HG02885 (cell line): ENCODE measurements at regions not wholly inside any gene's neighbourhood (a gene's known extent, or its start where the extent isn't known, plus 50 kb on each side); places are given as distances from the start of the nearest gene placed in this dataset.
A peak's percentile ranks its signal among the peaks of the same experiment; 100 is the strongest.

Experiments
- ATAC-seq: cut with Tn5 transposase; IDR thresholded peaks from one replicate; pipeline ENCODE4 v1.9.1; 2021; ENCODE audit warnings: mild to moderate bottlenecking; ENCODE audit not compliant: unreplicated experiment, poor library complexity

GRCh38 chr10:75347186-75347585 is 54.4 kb downstream of the ZNF503 start:
- ATAC-seq: no peak

- ATAC-seq: no peak
Observed at GRCh38 chr10:75345738-75346137, 55.8 kb downstream of the ZNF503 start.

- ATAC-seq: no peak
Observed at GRCh38 chr10:75344170-75344569, 57.4 kb downstream of the ZNF503 start.

GRCh38 chr10:75342397-75342796 is 59.2 kb downstream of the ZNF503 start:
- ATAC-seq: no peak

GRCh38 chr10:75335983-75336382 is 65.6 kb downstream of the ZNF503 start:
- ATAC-seq: peak; percentile 96

- ATAC-seq: no peak
Observed at GRCh38 chr10:75335191-75335590, 66.4 kb downstream of the ZNF503 start.

- no peak for ATAC-seq
Observed at GRCh38 chr10:75334720-75335119, 66.8 kb downstream of the ZNF503 start.

- ATAC-seq: no peak
Observed at GRCh38 chr10:75332081-75332480, 69.5 kb downstream of the ZNF503 start.

GRCh38 chr10:75331081-75331480 is 70.5 kb downstream of the ZNF503 start:
- no peak for ATAC-seq

- no peak for ATAC-seq
Observed at GRCh38 chr10:75329190-75329745, 72.3 kb downstream of the ZNF503 start.

- ATAC-seq: no peak
Observed at GRCh38 chr10:75326306-75326705, 75.3 kb downstream of the ZNF503 start.

GRCh38 chr10:75319274-75319673 is 82.3 kb downstream of the ZNF503 start:
- ATAC-seq: no peak

GRCh38 chr10:75314570-75314969 is 78.8 kb upstream of the COMTD1 start:
- no peak for ATAC-seq

- no peak for ATAC-seq
Observed at GRCh38 chr10:75312440-75312839, 76.7 kb upstream of the COMTD1 start.

GRCh38 chr10:75305675-75306074 is 69.9 kb upstream of the COMTD1 start:
- no peak for ATAC-seq

- no peak for ATAC-seq
Observed at GRCh38 chr10:75304741-75305390, 69.1 kb upstream of the COMTD1 start.

GRCh38 chr10:75304313-75304712 is 68.6 kb upstream of the COMTD1 start:
- no peak for ATAC-seq

- no peak for ATAC-seq
Observed at GRCh38 chr10:75303045-75303777, 67.5 kb upstream of the COMTD1 start.

- no peak for ATAC-seq
Observed at GRCh38 chr10:75302029-75302428, 66.3 kb upstream of the COMTD1 start.

GRCh38 chr10:75297021-75297599 is 61.4 kb upstream of the COMTD1 start:
- ATAC-seq: no peak

GRCh38 chr10:75295868-75296441 is 60.2 kb upstream of the COMTD1 start:
- no peak for ATAC-seq
